GM18861 (cell line): ENCODE measurements at regions not wholly inside any gene's neighbourhood (a gene's known extent, or its start where the extent isn't known, plus 50 kb on each side); places are given as distances from the start of the nearest gene placed in this dataset.
"Not testable (repeated sequence)": the region's sequence is repeated elsewhere in the genome, so short reads cannot be mapped to it uniquely, and the experiment has no call there.

ENCODE experiments used
- ATAC-seq: cut with Tn5 transposase; IDR thresholded peaks from one replicate; pipeline ENCODE4 v1.9.1; 2021; ENCODE audit not compliant: unreplicated experiment

- no peak for ATAC-seq
Observed at GRCh38 chr4:134636338-134637051, 434.9 kb upstream of the PABPC4L start.

DNA sequence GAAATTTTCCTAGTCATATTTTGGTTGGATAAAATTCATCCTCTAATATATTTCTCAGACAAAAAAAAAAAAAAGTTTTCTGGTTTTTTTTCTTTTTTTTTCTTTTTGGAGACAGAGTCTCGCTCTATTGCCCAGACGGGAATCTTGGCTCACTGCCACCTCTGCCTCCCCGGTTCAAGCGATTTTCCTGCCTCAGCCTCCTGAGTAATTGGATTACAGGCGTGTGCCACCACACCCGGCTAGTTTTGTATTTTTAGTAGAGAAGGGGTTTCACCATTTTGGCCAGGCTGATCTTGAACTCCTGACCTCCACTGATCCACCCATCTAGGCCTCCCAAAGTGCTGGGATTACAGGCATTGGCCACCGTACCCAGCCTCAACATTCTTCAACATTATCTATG, 432.7 kb upstream of the PABPC4L start:
- no peak for ATAC-seq

DNA sequence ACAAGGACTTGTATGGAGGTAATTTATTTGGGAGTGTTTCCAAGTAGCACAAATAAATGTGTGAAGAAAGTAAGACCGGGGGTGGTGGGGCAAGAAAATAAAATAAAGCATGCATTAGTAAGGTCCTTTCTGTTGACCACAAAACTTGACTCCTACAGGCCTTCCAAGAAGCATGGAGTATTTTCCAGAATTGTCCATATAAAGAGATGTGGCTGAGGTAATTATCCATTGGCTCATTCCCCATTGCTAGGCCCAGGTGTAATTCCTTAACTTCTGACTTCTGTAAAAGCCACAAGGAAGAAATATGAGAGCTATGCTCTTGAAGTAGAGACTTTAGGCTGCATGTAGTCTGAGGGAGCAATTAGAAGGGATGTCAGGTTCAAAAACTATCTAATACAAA, 430.5 kb upstream of the PABPC4L start:
- ATAC-seq = no peak

DNA sequence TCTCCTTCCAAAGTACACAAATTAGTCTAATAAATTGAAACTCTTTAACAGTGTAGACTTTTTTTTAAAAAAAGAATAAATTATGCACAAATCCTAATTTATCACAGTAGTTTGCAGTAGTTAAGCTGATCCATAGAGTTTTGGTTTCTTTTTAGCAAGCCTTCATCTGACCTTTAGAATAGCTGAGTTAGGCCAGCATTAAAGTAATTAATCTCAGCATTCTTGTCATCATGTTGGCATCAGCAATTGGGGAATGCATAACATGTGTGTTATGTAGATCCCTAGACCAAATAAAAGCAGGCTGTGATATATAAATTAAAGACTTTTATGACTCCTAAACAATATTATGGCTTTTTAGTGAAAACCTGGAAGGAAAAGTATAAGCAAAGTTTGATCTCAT, 426.5 kb upstream of the PABPC4L start:
- no peak for ATAC-seq

DNA sequence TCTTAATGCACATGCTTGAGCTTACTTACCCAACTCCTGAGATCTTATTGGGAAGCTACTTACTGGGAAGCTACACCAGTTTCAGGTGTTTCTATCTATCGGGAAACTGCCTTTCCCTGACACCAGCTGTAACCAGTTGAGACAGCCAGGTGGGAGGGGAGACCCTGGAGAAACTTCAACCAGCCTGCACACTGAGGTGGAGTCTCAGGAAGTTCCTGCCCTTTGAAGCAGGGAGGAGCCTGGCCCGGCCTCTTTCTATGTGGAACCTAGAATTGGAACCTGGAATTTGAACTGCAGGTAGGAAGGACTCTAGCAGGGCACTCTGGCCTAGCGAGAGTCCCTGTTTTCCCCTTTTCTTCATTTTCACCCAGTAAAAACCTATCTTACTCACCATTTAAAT, 425.8 kb upstream of the PABPC4L start:
- ATAC-seq = no peak

DNA sequence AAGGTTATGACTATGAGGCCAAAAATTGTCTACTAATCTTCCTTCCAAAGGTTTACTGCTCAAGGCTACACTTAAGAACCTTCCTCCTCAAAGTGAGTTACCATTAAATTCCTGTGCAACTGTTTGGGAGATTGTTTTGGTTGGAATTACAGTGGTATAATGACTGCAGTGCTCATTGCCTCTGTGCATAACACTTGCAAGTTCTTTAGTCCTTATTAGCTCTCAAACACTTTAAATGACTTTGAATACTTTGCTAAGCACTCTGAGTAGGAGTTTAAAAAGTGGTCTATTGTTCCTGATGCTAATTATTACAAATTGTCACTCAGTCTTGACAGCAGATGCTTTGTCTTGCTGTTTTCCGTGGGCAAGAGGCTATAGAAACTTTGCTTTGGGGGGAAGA, 422.8 kb upstream of the PABPC4L start:
- no peak for ATAC-seq

DNA sequence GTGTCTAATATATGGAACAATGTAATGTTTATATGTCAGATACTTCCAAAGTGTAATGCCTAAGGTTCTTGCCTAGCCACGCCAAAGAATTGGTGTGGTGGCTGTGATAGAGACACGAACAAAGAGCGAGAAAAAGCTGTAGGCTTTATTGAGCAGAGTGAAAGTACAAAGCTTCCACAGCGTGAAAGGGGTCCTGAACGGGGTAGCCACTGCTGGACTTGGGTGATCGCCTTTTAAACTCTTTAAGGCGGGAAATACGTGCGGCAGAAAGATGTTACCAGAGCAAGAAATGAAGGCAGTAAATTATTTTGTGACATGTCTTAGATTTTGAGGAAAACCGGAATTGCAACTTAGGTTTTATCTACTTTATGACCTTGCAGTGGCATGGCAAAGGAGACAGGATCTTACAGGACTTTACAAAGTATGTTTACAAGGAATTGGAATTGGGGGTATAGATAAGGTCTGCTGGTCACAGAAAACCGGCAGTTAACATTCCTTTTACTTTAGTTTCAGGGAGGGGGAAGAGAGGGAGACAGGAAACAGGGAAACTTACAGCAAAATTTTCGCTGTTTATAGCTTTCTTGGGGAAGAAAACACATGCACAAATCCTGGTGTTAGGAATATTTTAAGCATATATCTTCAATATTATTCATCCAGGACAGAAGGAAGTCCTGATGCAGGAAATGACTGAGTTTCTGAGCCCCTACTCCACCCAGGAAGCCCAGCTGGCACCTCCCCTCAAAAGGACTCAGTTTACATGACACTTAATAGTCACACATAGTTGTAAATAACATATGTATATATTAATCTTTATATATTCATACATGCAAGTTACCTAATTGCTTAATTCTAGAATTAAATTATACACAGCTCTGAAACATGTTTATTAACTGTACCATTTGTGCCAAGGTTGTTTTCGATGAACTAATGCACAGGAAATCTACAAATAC, 421.3 kb upstream of the PABPC4L start:
- ATAC-seq = not testable (repeated sequence)

DNA sequence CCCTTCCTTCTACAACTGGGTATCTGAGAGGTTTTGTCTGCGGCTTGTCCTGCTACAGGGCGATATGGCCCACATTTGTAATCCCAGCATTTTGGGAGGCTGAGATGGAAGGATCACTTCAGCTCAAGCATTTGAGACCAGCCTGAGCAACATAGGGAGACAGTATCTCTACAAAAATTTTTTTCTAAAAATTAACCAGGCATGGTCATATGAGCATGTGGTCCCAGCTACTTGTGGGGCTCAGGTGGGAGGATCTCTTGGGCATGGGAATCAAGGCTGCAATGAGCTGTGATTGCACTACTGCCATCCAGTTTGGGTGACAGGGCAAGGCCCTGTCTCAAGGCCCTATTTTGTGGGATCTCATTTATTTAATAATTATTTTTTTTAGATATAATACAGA, 420.6 kb upstream of the PABPC4L start:
- ATAC-seq = no peak

DNA sequence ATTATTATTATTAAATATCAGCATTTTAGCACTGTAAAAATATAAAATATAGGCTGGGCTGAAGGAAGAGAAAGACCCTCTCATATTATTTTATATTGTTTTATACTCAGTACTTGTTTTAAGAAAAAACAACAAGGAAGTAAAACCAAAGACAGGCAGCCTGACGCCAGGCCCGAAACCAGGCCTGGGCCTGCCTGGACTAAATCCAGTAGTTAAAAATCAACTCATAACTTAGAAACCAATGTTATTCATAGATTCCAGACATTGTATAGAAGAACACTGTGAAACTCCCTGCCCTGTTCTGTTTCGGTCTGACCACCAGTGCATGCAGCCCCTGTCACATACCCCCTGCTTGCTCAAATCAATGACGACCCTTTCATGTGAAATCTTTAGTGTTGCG, 420.1 kb upstream of the PABPC4L start:
- ATAC-seq = not testable (repeated sequence)

DNA sequence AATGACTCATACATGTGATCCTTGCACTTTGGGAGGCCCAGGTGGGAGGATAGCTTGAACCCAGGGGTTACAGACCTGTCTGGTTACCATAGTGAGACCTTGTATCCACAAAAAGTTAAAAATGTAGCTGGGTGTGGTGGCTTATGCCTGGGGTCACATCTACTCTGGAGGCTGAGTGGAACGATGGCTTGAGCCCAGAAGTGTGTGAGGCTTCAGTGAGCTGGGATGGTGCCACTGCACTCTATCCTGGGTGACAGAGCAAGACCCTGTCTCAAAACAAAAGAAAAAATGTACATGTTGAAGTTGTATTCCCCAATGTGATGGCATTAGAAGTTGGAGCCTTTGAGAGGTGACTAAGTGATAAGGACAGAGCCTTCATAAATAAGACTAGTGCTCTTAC, 409.4 kb upstream of the PABPC4L start:
- ATAC-seq = no peak

- no peak for ATAC-seq
Observed at GRCh38 chr4:134610172-134610571, 408.6 kb upstream of the PABPC4L start.

DNA sequence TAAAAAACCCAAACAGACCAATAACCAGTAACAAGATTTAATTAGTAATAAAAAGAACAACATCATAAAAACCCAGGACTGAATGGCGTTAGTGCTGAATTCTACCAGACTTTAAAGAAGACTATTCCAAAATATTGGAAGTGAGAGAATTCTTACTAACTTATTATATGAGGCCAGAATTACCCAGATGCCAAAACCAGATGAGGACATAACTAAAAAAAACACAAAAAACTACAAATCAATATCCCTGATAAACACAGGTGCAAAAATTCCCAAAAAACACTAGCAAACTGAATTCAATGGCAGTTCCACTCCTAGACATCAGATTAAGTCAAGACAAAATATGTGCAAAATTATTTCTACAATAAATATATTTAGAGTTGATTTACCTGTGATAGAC, 400.1 kb upstream of the PABPC4L start:
- no peak for ATAC-seq

GRCh38 chr4:134591326-134591725, 389.7 kb upstream of the PABPC4L start:
- ATAC-seq = no peak

- ATAC-seq = no peak
Observed at GRCh38 chr4:134585972-134586371, 384.4 kb upstream of the PABPC4L start.

- ATAC-seq = no peak
Observed at GRCh38 chr4:134567461-134567860, 365.9 kb upstream of the PABPC4L start.

GRCh38 chr4:134560728-134561127, 359.1 kb upstream of the PABPC4L start:
- no peak for ATAC-seq

DNA sequence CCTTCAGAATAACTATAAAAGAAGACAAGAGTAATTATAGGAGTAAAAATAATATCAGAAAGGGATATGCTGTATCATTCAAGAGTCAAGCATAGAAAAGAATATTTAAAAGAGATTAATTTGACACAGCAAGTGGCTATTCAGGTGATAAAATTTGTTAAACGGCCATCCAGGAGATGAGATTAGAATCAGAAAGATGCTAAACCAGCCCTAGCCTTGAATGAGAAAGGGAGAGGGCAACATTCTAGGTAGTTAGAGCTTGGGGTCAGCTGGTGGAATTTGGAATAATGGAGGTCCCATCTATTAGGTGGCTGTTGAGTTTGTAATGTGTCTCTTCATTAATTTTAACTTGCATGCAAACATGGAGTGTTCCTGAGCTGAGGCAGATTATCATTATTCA, 350.5 kb upstream of the PABPC4L start:
- ATAC-seq = no peak

DNA sequence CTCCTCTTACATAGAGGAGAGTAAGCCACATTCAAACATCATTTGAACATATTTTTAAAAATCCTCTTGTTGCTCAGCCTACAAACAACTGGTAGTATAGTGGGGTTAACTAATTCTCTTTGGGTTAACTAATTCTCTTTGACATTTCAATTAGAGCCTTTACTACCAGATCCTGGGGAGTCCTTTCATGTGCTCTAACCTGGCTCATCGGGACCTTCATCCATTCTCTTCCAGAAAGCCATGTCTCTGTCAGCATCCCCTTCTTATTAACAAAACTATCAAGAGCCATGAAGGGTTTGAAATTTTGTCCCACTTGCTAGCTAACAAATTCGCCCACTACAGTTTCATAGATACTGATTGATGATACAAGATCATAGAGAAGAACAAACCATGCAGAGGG, 349.8 kb upstream of the PABPC4L start:
- no peak for ATAC-seq

DNA sequence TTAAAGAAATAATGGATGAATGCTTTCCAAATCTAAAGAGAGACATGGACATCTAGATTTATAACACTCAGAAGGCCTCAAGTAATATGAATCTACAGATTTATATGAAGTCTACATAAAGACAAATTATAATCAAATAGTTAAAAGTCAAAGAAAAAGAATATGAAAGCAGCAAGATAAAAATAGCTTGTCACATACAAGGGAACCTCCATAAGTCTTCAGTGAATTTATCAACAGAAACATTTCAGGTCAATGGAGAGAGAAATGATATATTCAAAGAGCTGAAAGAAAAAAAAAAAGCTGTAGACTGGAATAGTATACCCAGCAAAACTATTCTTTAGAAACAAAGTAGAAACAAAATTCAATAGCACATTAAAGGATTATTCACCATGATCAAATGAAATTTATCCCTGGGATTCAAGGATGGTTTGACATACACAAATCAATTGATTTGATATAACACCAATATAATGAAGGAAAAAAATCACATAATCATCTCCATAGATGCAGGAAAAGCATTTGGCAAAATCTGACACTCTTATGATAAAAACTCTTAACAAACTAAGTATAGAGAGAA, 346.6 kb upstream of the PABPC4L start:
- no peak for ATAC-seq

DNA sequence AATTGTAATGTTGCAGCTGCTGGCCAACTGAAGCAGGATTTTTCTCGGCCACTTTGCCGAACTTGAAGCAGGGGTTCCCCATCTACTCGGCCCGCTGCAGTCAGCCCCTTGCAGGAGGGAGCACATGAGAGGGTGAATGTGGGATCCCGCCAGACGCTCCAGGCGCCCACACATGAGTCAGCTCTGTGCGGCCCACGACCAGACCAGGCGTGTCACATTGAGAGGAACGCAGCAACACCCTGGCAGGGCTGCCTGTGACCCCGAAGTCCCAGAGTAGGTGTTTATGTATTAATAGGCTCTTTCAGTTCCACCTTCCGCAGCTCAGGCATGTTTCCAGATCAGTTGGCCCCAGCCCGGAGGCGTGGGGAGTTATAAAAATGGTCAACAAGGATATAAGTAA, 344.7 kb upstream of the PABPC4L start:
- no peak for ATAC-seq

DNA sequence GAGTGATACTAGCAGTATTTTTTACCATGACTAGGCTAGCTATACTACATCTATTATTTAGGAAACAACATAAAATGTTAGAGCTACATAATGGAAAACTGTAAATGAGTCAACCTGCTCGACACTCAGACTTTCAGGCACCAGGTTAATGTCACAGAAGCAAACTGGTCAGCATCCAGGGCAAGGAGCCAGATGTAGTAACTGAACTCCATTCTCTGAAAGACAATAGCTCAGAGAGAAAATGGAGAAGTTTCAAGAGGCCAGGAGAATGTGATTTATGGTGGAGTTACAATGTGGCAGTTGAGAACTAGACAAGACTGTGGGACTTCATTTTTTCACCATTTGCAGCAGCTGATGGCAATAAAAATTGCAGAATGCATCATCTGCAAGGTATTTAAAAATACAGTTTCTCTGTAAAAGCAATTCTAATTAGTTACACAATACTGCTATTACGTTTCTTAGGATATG, 342.7 kb upstream of the PABPC4L start:
- no peak for ATAC-seq

- ATAC-seq = no peak
Observed at GRCh38 chr4:134540588-134540987, 339.0 kb upstream of the PABPC4L start.
